Activated CD8-positive, alpha-beta memory T cell treated with anti-CD3 and anti-CD28 coated beads for 36 hours (primary cell): ENCODE measurements at regions not wholly inside any gene's neighbourhood (a gene's known extent, or its start where the extent isn't known, plus 50 kb on each side); places are given as distances from the start of the nearest gene placed in this dataset.

Source experiments
- CTCF ChIA-PET: fragments of 350-600 bp; sonication (Branson Sonifier 250); formaldehyde crosslinking; loops from one replicate; lab custom pipeline; 2021; ENCODE audit warnings: antibody characterized with exemption; lab: Charles Lee
- POLR2A ChIA-PET: fragments of 350-600 bp; sonication (Branson Sonifier 250); formaldehyde crosslinking; loops from one replicate; lab custom pipeline; 2021; ENCODE audit warnings: antibody characterized with exemption; lab: Charles Lee

DNA sequence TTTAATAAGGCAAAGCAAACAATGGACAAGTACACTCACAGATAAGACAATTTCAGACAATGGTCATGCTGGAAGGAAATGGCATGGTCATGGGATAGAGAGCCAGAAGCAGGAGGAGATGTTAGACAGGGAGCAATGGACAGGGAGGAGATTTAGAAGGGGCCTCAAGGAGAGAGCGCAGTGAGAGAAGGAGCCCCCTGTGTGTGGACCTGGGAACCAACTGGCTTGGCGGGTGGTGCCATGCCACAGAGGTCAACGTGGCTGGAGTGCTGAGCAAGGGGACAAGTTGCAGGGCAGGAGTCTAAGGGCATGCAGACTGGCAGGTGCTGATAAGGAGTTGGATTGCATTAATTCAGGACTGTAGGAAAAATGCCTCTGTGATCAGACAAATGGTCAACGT lies 75.3 kb upstream of the UQCRFS1 start:
- ChIA-PET POLR2A (no interaction called here), CTCF (no interaction called here)

DNA sequence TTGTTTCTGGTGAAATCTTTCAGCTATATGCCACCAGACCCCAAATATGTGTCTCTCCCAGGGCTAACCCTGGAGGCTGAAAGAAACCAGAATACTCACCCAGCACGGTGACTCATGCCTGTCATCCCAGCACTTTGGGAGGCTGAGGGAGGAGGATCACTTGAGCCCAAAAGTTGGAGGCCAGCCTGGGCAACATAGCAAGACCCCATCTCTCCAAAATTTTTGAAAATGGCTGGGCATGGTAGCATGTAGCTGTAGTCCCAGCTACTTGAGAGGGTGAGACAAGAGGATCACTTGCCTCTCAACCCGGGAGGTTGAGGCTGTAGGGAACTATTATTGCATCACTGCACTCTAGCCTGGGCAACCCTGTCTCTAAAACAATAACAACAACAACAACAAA lies 76.1 kb upstream of the UQCRFS1 start:
- CTCF ChIA-PET = no interaction called here
- POLR2A ChIA-PET = no interaction called here

DNA sequence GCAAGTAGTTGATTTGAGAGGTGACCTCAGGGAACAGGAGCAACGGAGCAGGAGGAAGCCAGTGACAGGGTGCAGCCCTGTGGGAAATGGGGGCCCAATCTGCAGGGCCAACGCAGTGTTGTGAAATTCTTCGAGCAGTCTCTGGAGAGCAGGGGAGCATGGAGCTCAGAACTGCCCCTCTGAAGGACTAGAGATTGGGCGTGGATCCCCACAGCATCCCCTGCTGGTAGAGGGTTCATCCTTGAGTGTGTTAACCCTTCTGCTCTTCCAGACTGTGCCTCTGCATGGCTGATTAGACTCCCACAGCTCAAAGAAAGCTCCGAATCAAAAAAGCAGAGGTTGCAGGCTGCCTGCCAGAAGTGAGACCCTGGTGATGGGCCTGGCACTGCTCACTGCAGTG lies 77.9 kb upstream of the UQCRFS1 start:
- ChIA-PET POLR2A (no interaction called here), CTCF (interaction anchor here (1.1 kb wide), 1 partner anchor 28 kb away, joined by 3 read pairs; no protein-coding TSS in a partner anchor)

DNA sequence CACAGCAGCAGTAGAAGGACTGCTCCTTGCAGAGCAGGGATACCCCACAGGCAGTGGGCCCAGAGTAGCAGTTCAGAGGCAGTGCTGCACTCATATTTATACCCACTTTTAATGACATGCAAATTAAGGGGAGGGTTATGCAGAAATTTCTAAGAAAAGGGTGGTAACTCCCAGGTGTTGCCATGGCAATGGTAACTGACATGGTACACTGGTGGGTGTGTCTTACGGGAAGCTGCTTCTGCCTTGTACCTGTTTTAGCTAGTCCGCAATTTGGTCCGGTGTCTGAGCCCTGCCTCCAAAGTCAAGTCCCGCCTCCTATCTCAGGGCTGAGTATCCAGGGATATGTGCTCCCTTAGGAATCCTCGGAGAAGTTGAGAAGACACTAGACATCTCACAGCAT lies 79.2 kb upstream of the UQCRFS1 start:
- CTCF ChIA-PET = no interaction called here
- POLR2A ChIA-PET = no interaction called here

DNA sequence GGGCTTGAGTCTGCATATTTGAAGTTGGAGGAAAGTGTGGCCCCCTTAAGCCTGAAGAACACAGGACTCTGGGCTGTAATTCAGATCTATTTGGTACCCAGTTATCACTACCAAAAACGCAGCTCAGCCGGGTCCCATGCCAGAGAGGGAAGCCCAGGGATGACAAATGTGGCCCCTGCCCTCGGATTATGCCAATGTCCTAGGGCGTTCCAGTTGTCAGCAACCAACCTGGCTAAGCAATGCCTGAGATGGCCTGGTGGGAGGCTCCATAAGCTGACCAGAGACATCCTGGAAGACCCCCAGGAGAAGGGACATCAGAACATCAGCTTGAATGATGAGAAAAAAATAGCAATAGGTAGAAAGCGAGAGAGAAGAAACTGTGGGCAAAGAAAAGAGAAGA lies 79.6 kb upstream of the UQCRFS1 start:
- ChIA-PET POLR2A (no interaction called here), CTCF (no interaction called here)

DNA sequence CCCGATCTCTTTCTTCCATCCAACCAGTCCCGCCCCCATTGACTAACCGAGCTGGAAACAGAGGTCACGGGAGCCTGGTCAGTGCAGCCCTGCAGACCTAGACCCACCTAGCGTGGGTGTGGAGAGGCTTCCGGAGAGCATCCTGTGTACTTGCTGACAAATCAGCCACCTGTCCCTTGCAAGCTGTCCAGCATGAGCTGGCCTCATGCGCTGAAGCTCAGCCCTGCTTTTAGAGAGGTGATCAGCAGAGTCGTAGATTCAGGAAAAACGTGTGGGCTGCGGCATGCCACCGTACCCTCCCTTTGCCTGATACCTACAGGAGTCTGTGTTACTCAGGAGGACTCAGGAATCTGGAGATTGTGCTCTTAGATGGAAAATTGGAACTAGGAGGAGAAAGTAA lies 80.3 kb upstream of the UQCRFS1 start:
- POLR2A ChIA-PET = no interaction called here
- CTCF ChIA-PET = no interaction called here

DNA sequence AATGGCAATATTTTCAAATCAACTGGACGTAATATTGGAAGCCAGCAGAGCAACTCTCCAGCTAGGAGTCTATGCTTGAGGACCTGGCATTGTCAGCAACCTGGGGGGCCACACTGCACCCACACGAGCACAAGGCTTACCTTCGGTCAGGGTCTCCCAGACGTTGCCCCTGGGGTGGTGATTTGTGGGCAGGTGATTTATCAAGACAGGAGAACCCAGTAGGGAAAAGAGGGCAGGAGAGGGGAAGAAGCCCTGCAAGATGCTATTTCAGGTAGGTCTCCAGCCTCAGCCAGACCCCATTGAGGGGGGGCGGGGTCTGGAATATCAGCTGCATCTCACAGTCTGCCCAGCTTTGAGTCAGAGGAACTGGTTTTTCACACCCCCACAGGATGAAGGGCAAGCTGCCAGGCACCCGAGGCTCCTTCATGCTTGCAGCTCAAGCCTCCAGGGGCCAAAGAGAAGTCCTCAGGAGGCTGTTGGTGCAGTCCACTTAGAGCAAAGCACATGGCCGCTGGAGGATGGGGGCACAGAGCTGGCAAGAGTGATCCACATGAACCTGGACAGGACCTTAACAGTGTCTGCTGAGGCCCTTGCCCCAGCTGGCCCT lies 80.9 kb upstream of the UQCRFS1 start:
- ChIA-PET POLR2A (no interaction called here), CTCF (no interaction called here)

DNA sequence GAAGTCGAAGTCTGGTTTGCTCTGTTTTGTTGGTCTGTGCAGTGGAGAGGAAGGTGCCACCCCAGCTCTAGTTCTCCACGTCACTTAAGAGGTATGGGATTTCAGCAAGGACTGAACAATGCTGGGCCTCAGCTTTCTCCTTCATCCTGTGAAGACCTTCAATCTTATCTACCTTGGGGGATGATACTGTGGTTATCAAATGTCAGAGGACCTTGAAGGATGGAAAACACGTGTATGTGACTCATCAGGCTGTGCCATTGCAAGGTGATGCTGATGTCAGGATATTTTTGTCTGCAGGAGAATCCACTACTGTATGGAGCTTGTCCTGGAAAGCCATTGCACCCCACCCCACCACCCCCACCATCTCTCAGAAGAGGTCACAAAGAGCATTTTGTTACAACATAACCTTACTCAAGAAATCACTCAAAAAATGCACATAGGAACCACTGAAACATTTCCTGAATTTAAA lies 81.4 kb upstream of the UQCRFS1 start:
- ChIA-PET POLR2A (no interaction called here), CTCF (no interaction called here)

DNA sequence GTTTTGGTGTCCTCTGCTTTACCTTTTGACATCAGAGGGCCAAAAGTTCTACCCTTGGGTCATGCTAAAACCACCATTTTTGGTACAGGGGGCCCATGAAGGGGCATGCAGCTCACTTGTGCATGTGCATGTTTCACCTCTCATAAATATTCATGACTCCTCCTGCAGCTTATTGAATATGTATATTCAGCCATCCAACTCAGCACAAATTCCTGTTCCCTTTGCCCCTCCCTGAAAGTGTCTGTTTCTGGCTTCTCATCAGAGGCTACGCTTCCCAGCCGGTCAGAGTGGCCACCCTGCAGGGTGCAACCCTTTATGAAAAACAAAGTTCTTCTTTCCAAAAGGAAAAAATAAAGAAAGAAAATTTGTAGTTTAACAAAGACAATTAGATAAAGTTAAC lies 82.3 kb upstream of the UQCRFS1 start:
- CTCF ChIA-PET = no interaction called here
- POLR2A ChIA-PET = no interaction called here

DNA sequence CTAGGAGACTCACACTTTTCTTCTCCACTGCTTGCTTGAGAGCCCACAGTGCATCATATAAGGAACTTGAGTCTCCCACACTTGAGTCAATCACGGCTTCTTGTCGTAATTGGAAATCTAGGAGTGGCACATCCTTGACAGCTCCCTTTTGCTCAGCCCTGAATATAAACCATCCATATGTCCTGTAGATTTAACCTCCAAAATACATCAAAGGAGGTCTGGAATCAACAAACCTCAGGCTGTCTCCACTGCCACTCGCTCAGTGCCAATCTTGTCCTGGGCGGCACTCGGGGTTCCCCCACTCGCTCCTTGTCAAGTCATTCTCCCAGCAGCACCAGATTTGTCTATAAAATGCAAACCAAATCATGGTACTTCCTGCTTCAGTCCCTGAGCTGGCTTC lies 84.4 kb upstream of the UQCRFS1 start:
- POLR2A ChIA-PET = no interaction called here
- CTCF ChIA-PET = no interaction called here

DNA sequence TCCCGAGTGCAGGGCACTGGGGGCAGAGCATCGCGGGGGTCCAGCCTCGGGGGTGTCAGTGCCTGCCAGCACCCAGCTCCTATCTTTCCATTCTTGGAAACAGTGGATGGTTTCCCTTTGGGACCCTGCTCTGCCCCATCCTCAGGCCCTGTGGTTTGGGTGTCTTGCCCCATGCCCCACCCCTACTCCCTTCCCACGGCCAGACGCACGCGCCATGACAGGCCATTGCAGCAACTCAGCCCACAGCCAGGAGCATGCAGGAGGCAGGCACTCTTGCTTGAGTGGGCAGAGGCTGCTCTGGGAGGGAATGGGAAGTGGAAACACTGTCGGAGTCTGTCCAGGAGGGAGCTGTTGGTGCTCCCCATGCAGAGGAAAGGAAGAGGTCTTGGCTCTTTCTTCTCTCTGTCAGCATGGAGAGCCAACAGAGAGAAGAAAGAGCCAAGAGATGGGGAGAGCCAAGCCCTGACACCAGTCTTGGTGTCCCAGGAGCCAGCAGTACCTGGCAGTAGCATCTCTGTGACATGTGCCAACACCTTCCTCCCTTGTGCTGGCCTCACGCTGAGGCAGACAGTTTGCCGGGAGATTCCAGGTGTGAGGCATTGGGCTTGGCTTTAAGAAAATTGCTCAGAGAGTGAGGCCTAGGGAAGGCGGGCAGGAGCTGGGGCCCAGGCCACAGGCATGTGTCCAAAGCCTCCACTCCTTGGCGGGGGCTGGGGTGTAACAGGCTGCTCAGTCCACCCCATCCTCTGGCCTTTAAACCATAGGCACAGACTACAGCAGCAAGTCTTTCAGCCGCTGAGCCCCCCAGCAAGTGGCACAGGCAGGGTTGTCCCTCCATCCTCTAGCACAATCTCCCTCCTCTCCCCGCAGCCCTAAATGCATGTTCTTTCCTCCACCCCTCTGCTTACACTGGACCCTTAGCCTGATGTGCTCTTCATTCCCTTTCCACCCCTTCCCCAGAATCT lies 86.7 kb upstream of the UQCRFS1 start:
- ChIA-PET POLR2A (no interaction called here), CTCF (no interaction called here)

DNA sequence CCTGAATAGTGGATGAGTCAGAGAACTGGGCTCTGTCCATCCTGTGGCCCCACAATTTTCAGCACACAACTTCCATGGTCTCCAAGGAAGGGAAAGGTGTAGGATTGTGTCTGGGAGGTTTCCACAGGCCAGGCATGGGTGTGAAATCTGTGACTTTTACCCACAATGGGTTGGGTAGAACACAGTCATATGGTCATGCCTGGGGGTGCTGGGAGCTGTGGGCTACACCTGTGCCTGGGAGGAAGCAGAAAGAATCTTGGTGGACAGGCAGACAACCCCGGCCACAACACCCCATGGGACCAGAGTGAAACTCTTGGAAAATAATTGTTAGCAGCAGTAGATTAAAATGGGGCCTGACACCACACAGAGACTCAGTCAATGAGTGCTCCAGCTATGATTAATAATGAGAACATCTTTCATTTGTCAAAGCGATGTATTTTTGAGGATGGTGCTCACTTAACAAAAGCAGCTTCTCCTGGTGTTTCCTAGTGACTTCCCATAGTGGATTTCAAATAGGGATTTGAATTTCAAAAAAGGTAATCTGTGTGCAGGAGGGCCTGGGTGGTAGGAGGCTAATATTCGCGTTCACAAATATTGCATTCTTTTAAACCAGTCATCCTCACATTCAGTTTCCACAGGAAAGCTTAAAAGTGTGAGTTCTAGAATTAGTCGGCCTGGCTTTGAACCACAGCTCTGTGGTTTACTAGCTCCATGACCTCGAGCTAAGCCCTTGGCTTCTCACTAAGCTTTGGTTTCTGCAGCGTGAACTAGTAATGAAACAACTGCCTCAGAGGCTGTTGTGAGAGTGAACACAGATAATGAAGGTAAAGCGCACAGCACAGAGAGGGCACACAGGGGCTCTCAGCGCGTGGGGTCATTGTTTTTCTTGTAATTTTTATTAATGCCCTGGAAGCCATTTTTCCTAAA lies 89.3 kb upstream of the UQCRFS1 start:
- ChIA-PET CTCF (no interaction called here), POLR2A (no interaction called here)

DNA sequence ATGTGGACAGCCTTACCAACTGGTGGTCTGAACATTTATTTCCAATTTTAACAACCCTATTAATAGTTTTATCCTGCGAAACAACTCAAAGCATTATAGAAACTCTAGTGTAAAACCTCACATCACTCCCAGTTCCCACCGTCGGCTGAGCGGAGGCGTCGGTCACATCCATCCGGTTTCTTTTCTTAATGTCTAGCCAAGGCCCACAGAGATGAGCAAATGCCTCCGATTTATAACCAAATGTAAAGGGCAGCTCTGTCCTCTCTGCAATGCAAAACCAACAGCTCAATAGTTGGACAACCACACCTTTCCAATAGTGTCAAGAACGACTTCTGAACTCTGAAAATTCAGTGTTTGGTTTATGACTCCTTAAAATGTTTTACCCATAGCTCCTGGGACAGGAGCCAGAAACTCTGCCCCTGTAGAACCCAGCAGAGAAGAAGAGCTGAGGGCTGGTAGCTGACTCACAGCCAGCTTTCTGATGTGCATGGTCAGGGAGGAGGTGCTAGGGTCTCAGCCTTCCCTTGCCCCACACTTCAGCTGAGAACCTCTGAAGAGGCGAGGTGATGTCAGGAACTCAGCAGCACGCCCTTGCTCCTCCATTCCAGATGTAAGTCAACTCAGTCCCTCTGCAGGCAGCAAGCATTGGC lies 90.2 kb upstream of the UQCRFS1 start:
- CTCF ChIA-PET = no interaction called here
- POLR2A ChIA-PET = no interaction called here

DNA sequence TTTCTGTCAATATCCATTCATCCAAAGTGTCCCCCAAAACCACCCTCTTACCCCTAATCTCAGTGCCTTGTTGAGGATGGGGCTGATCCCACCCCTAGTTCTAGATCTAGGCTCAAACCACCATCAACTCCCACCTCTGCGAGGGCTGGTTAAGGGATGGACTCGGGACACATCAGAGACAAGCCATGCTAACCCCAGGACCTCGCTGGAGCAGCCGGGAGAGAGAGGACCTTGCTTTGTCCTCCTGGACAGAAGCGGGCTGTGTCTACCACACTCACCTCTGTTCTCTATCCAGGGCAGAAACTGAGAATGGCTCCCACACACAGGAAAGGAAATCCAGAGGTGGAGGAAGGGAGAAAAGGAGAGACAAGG lies 90.8 kb upstream of the UQCRFS1 start:
- POLR2A ChIA-PET = no interaction called here
- CTCF ChIA-PET = no interaction called here

DNA sequence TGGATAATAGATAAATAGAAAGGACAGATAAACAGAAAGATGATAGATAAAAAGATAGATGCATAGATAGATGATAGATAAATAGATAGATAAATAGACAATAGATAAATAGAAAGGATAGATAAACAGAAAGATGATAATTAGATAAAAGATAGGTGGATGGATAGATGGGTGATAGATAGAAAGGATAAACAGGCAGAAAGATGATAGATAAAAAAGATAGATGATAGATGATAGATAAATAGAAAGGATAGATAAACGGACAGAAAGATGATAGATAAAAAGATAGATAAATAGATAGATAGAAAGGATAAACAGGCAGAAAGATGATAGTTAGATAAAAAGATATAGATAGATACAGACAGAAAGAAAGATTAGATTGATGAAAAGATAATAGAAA lies 92.3 kb upstream of the UQCRFS1 start:
- POLR2A ChIA-PET = no interaction called here
- CTCF ChIA-PET = no interaction called here

DNA sequence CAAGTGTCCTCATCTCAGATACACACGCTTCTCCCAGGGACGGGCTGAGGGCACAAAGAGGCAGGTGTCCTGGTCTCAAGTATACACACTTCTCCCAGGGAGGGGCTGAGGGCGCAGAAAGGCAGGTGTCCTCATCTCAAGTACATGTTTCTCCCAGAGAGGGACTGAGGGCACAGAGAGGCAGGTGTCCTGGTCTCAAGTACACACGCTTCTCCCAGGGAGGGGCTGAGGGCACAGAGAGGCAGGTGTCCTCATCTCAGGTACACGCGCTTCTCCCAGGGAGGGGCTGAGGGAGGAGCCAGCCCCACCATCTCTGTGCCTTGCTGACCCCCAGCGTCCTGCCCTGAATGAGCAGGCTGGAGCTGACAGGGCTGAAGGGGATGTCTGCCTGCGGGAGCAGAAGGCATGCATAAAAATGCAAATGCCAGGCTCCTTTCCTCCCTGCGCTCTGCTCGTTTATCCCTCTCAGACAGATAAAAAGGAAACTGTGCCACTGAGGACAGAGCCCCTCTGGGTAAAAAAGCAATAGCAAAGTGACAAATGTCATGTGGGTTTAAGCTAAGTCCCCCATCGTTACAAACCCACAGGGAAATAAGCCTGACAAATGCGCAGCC lies 96.1 kb upstream of the UQCRFS1 start:
- CTCF ChIA-PET = no interaction called here
- POLR2A ChIA-PET = no interaction called here

DNA sequence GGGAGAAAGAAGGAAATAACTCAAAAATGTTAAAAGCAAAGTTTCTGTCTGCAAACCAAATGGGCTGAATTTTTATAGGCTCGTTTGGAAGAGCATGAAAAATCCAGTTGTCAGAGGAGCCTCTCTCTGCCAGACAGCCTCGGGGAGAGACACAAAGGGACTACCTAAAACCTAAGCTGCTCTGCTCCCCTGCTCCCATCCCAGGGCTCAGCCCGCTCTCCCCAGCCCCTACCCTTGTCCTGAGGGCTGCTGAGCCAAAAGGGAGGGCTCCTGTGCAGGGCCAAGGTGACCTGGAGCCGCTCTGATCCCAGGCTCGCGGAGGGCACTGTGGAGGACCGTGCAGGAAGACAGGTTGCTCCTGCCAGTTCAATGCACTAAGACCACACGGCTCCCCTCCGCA lies 96.7 kb upstream of the UQCRFS1 start:
- ChIA-PET POLR2A (no interaction called here), CTCF (no interaction called here)

DNA sequence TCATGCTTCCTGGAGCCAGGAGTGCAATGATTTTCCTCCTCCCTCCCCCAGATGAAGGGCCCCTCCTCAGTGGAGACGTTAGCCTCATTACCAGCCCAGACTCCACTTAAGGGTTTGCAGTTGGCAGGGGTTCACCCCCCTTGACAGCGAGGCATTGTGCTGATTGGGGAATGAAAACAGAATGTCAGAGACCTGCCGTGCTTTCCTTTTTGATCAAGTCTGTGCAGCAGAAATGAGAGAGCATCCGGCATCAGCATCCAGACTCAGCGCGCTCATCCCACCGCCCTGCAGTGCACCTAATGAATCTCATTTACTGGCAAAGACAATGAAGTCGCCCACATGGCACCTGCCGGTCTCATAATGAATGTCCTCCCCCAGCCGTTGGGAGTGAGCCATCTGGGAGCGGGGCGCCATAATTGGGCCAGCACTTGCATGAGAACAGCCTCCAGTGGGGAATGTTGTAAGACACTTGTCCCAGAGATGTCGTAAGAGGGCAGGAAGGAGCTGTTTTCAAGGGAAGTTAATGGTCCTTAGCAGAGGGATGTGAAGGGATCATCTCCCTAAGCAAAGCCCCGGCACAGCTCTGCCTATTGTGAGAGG lies 98.3 kb upstream of the UQCRFS1 start:
- POLR2A ChIA-PET = no interaction called here
- CTCF ChIA-PET = no interaction called here
